NOMO-1 treated with dmso at 0.1 percent for 144 hours (cell line): ENCODE measurements at regions not wholly inside any gene's neighbourhood (a gene's known extent, or its start where the extent isn't known, plus 50 kb on each side); places are given as distances from the start of the nearest gene placed in this dataset.

Experiments
- DNase-seq: peaks from one replicate; lab custom pipeline; 2025; ENCODE audit not compliant: unreplicated experiment; lab: John Stamatoyannopoulos, UW

- DNase-seq: no peak
These were observed 354.1 kb upstream of the LRRC7 start for GRCh38 chr1:69213644-69214043.

DNA sequence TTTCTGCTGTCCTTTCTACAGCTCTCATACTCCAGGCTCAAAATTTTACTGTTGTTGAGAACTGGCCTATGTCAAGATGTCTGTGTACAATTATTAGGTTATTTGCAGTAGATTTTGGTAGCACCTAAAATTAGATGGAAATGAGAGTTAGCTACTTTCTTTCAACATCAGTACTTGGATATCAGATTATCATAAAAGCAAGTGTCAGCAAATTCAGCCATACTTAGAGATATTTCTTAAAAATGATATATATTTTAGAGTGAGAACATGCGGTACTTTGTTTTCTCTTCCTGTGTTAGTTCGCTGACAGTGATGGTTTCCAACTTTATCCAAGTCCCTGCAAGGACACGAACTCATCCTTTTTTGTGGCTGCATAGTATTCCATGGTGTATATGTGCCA lies 351.8 kb upstream of the LRRC7 start:
- DNase-seq: no peak

- no peak for DNase-seq
These were observed 347.1 kb upstream of the LRRC7 start for GRCh38 chr1:69220672-69221071.

GRCh38 chr1:69221524-69221923 lies 346.2 kb upstream of the LRRC7 start:
- DNase-seq: no peak

- no peak for DNase-seq
These were observed 344.6 kb upstream of the LRRC7 start for GRCh38 chr1:69223156-69223555.

DNA sequence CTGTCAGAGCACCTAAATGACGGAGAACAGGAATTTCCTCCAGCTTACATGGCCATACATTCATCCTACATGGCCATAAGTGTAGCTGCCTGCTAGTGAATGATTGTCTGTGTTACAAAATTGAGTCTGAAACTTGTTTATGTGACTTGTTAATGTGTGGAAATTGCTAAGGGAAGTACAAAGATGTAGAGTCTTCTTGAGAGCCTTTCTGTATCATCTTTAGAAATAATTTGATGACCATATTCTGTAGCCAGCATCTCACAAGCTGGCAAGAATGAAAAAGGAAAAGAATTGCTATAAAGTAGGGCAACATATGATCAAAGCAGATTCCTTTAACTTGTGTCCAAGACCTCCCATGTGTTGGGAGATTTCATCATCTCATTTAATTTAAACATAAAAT lies 339.2 kb upstream of the LRRC7 start:
- DNase-seq: no peak

DNA sequence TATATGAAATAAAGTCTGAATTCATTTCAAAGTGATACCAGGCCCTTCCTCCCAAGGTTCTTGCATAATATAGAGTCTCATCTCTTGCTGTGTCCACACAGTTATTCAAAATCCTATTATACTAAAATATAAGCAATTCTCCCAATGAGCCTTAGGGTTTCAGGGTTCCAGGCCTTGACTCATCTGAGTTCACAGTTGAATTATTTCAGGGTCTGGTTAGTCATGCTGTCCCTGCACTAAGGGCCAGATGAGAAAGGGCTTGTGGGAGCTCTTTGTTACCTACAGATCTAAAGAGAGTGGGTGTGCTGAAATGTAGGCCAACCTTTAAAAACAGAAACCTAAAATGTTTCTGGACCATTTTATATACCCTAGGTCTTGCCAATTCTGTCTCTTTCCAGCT lies 337.5 kb upstream of the LRRC7 start:
- no peak for DNase-seq

DNA sequence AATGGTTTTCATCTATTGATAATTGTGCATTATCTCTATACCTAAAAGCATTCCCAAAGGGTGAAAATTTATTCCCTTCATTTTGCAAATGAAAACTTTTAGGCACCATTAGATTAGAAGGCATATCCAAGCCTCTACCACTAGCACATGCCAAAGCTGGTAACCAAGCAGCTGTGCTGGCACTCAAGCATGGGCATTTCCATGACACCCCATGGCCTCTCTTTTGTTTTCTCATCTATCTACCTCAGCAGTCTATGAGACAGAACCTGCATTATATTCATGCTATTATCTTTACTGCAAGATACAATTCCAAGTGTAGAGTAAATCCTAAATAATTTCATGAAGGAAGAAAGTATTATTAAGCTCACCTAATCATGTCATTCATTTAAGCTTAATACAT lies 334.3 kb upstream of the LRRC7 start:
- DNase-seq: no peak

DNA sequence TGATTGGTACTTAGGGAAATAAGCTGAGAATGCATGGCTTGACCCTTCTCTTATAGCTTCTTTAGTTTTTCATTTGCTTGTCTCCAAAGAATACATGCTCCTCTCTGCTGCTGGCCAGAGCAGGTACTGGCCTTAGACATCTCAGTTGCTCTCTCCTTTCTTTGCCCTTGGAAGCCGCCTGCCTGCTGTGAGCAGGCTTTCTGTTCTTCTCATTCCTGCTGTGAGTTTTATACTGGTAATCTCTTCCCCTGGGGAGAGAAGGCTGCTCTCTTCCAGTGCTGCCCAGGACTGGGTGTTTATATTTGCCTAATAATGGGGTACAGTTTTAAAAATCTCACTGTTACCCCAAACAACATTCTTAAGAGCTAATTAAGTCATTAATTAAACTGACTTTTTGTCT lies 323.5 kb upstream of the LRRC7 start:
- no peak for DNase-seq

DNA sequence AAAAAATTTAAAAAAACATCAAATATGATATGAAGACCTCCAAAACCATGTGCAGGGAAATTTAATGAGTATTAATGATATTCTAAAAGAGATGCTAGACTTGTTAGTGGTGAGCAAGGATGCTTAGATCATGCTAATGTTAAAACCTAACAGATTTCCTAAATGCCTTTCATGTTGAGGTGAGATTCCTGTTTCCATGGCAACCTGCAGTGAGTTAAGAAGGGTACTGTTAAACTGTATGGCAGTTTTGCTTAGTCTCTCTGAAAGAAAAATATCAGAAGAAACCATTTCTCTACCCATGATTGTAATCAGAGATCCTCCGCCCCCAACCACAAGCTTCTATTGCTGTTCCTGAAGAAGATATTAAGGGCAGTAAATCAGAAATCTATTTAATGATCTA lies 321.6 kb upstream of the LRRC7 start:
- no peak for DNase-seq

DNA sequence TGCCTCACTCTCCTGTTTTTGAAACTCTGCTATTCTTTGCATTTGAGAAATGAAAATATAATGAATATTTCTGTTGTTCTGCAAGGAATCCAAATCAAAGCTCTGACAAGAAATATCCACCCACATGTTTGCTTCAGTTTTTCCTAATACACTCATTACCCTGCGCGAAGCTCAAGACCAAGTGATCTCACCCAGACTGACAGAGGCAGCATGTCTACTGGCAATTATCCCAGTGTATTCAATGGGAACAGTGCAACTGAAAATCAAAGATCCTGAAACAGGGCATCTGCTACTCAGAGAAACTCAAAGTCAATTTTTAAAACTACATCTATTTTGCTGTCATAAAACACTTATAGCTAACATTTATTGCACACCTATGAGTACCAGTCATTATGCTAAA lies 321.0 kb upstream of the LRRC7 start:
- DNase-seq: no peak

DNA sequence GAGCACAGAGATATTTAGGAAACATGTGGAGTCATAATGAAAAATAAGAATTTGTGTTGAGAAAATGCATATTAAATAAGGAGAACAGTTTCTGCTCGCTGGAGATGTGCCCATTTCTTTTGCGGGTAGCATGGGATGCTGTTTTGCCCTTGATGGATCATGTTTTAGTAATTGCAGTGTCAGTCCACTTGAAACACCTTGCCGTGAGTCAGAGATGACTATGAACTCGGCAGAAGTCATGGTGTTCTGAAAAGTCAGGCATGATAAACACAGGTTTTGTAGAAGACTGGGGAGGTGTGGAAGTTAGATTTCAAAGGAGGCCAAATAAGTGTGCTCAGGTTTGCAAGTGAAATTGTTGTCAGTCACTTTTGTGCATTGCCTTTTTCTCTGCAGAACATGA lies 315.0 kb upstream of the LRRC7 start:
- no peak for DNase-seq

- DNase-seq: no peak
These were observed 311.7 kb upstream of the LRRC7 start for GRCh38 chr1:69256036-69256435.

- DNase-seq: no peak
These were observed 308.9 kb upstream of the LRRC7 start for GRCh38 chr1:69258842-69259241.

GRCh38 chr1:69263921-69264391 lies 303.8 kb upstream of the LRRC7 start:
- DNase-seq: no peak

GRCh38 chr1:69269491-69269890 lies 298.2 kb upstream of the LRRC7 start:
- DNase-seq: no peak

GRCh38 chr1:69271587-69272125 lies 296.1 kb upstream of the LRRC7 start:
- no peak for DNase-seq

GRCh38 chr1:69272684-69273083 lies 295.0 kb upstream of the LRRC7 start:
- DNase-seq: no peak

DNA sequence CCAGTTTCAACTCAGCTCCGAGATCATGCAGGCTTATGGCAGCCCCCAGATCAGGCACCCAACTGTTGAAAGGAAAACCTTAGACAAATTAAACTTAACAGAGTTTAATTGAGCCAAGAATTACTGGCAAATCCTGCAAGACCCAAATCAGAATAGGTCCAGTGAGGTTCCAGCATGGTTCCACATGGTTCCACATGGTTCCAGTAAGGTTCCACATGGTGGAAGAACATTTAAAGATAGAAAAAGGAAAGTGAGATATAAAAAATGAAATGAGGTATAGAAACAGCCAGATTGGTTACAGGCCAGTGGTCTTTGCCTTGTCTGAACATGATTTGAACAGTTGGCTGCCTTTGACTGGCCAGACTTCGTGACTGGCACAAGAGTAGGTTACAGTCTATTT lies 288.8 kb upstream of the LRRC7 start:
- no peak for DNase-seq

DNA sequence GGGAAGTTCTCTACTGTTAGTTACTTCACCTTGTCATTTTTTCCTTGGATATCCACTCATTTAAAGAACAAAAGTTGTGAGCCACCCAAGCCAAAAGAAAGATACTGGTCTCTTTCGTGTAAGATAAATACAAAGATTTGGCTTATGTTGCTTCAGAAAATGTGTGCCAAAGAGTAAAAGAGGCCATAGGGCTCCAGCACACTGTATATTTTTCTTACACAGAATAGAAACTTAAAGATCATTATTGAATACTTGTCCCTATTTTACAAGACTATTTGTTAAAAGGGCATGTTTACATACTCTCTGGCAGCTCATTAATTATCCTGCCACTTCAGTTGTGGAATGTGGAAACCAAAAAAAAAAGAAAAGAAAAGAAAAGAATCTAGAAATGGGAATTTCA lies 284.2 kb upstream of the LRRC7 start:
- DNase-seq: no peak

DNA sequence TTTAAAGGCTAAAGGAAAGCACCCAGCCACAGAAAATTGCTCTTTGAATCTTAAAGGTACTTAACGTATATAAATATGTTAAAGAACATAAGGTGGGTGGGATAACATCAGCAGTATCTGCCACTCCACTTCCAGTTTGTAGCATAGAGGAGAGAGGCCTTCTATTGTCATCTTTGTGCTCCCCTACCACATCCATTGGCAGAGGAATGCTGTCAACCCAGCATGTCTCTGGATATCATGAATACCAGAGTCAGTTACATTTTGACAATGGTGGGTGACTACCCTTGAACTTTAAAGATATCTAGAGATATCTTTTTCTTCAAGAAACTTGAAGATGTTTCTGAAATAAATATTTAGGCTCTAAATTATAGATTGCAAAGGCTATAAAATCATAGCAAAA lies 283.2 kb upstream of the LRRC7 start:
- no peak for DNase-seq

DNA sequence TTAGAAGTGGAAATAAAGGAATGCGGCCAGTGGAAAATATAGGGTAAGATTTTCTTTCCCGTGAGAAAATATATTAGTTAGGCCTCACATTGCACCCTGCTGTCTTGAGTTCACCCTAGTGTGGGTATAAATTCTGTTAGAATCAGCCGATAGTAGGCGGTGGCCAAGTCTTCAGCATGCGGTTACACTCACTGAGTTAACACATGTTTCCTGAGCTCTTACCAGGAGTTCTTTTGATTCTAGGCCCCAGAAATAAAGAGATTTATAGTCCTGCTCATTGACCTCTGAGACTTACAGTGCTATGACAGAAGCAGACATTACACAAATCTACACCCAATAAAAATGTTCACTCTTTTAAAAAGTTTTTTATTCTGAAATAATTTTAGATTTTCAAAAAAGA lies 279.3 kb upstream of the LRRC7 start:
- no peak for DNase-seq

DNA sequence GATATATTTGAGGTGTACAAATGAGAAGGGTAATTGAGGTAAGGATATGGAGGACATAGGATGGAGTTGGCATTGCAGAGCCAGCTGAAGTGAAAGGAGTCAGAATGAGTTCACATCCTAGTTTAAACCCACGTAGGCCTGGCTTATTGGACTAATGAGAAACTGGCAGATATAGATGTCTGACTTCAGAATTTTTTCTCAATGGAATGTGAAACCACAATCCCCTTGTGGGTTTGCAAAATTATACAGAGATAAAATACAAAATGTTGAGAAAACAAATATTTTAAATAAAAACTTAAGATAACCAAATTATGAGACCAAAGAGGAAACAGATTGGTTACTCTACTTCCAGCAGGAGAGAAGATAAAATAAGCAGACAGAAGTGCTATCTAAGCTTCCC lies 277.4 kb upstream of the LRRC7 start:
- DNase-seq: no peak

GRCh38 chr1:69291541-69291940 lies 276.2 kb upstream of the LRRC7 start:
- no peak for DNase-seq
